Keratinocyte (primary cell): ENCODE measurements at regions not wholly inside any gene's neighbourhood (a gene's known extent, or its start where the extent isn't known, plus 50 kb on each side); places are given as distances from the start of the nearest gene placed in this dataset.

Experiments
- CTCF ChIP-seq, 3 experiments: IDR thresholded peaks in 1 of 3; conservative IDR thresholded peaks in 1 of 3; optimal IDR thresholded peaks in 1 of 3; 2 replicates in 2 of 3; 3 replicates in 1 of 3; pipeline versions ENCODE3 to v1.5.1; 2011; ENCODE audit warnings: low read length in 3 of 3, mild to moderate bottlenecking in 3 of 3, moderate library complexity in 2 of 3, control low read depth in 1 of 3, inconsistent platforms in 1 of 3; ENCODE audit not compliant: insufficient read depth in 2 of 3; ENCODE audit errors: extremely low read depth in 1 of 3
- EZH2 ChIP-seq: IDR thresholded peaks from one replicate; pipeline ENCODE4 v1.6.1; 2012; ENCODE audit warnings: inconsistent platforms, mild to moderate bottlenecking, low read length, moderate library complexity

DNA sequence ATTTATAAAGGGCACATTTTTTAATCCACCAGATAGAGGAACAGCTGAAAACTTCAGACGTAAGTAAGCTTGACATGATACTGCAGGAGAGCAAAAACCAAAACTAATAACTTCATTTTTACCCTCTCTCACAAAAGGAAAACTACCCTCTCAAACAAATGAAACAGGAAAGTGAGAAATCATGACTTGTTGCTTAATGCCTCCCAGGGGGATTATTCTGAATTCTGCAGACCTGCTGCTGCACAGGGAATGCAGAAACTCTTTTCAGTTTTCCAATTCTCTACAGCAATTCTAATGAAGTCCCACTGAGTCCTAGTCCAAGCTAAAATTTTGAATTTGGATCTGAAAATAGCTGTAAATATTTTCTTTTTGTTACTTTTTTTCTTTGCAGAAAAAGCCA is 637.1 kb upstream of the CCDC54 start:
- TF ChIP-seq CTCF (optimal IDR thresholded peaks at IDR 0.05 in 1 of 3, IDR thresholded peaks at IDR 0.05 in 1 of 3, conservative IDR thresholded peaks at IDR 0.05 in 1 of 3; ENCODE audit: extremely low read depth in 1 of 3, insufficient read depth in 2 of 3, low read length in 3 of 3) (no peak), EZH2 (no peak)
